ENCODE measurements at regions not wholly inside any gene's neighbourhood (a gene's known extent, or its start where the extent isn't known, plus 50 kb on each side); places are given as distances from the start of the nearest gene placed in this dataset.
"Not testable (repeated sequence)": the region's sequence is repeated elsewhere in the genome, so short reads cannot be mapped to it uniquely, and the experiment has no call there.

DNA sequence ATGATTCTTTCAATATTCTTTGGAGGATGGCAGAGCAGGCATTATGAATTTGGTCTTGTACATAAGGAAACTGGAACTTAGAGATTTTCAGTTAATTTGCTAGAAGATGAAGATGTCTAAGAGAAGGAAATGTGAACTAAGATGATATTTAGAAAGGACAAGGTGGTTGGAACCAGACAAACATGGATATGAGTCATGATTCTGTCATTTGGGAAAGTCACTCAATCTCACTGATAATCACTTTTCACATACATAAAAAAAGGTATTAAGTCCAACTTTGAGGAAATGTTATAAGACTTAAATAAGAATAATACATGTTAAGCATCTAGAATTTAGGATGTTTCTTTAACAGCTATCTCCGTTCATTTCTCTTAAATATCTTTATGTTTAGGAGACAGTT is 315.1 kb upstream of the COX7C start:
- CTCF ChIA-PET (ENCODE audit: low intra/inter-chr PET ratio); H3K27me3 ChIP-seq (ENCODE audit: control insufficient read depth in 2 of 2, insufficient read depth in 2 of 2, low read length in 2 of 2); H4K20me1 ChIP-seq (replicated peaks; ENCODE audit: control insufficient read depth, insufficient read depth, low read length); H3K27ac ChIP-seq (ENCODE audit: extremely low read depth, low read depth, low read length); H3K4me3 ChIP-seq; in situ Hi-C loops (cut with MboI); DNase-seq (ENCODE audit: extremely low read depth in 1 of 4, low spot score in 3 of 4); H3K9ac ChIP-seq (ENCODE audit: insufficient read depth in 1 of 2, low read depth in 2 of 2, low read length in 2 of 2); H3K79me2 ChIP-seq (ENCODE audit: control insufficient read depth, insufficient read depth, low read length); intact Hi-C loops (cut with micrococcal nuclease); FAIRE-seq; H3K9me3 ChIP-seq (replicated peaks; ENCODE audit: control insufficient read depth, insufficient read depth, low read depth, low read length); POLR2A ChIA-PET; H3K4me2 ChIP-seq (ENCODE audit: insufficient read depth, low read length); H3K9me1 ChIP-seq (ENCODE audit: control insufficient read depth, insufficient read depth, low read length); H3K36me3 ChIP-seq (ENCODE audit: control insufficient read depth, insufficient read depth, low read length); H3K4me1 ChIP-seq (replicated peaks in 1 of 2; ENCODE audit: control insufficient read depth in 2 of 2, insufficient read depth in 2 of 2, low read length in 2 of 2); ATAC-seq; H2AFZ ChIP-seq (ENCODE audit: low read depth, low read length); BruUV-seq (replicated peaks): not testable (repeated sequence)
- WGBS (ENCODE audit: insufficient coverage, low coverage, missing lambda C conversion rate) = 0% methylated on average over 1 of the region's 1 CpG
- TF ChIP-seq FOSL1 (tag; conservative IDR thresholded peaks at IDR 0.05) = peak; percentile 30; the same call in 1 of the 2 replicates

DNA sequence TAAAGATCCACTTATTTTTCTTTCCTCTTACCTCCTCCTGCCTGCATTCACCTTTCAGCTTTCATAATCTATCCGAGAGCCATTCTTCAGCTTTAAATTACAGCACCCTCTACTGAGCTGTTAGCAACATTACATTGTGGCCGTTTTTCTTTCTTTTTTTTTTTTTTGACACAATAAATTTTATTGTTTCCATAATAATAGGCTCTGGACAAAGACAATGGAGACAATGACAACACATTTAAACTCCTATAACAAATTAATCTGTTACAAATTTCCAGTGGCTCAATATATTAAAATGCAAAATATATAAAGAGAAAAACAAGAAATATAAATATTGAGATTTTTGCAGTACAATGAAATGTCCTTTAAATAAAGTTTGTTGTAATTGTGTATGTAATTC is 312.7 kb upstream of the COX7C start:
- H3K36me3 ChIP-seq (ENCODE audit: control insufficient read depth, insufficient read depth, low read length); H3K9me3 ChIP-seq (replicated peaks; ENCODE audit: control insufficient read depth, insufficient read depth, low read depth, low read length); in situ Hi-C loops (cut with MboI); H3K9me1 ChIP-seq (ENCODE audit: control insufficient read depth, insufficient read depth, low read length); CTCF ChIA-PET (ENCODE audit: low intra/inter-chr PET ratio); H3K9ac ChIP-seq (ENCODE audit: insufficient read depth in 1 of 2, low read depth in 2 of 2, low read length in 2 of 2); H3K4me2 ChIP-seq (ENCODE audit: insufficient read depth, low read length); BruUV-seq (replicated peaks); DNase-seq (ENCODE audit: extremely low read depth in 1 of 4, low spot score in 3 of 4); intact Hi-C loops (cut with micrococcal nuclease); H2AFZ ChIP-seq (ENCODE audit: low read depth, low read length); H3K27ac ChIP-seq (ENCODE audit: extremely low read depth, low read depth, low read length); H3K4me1 ChIP-seq (replicated peaks in 1 of 2; ENCODE audit: control insufficient read depth in 2 of 2, insufficient read depth in 2 of 2, low read length in 2 of 2); H3K27me3 ChIP-seq (ENCODE audit: control insufficient read depth in 2 of 2, insufficient read depth in 2 of 2, low read length in 2 of 2); H3K4me3 ChIP-seq; POLR2A ChIA-PET; FAIRE-seq; H3K79me2 ChIP-seq (ENCODE audit: control insufficient read depth, insufficient read depth, low read length); H4K20me1 ChIP-seq (replicated peaks; ENCODE audit: control insufficient read depth, insufficient read depth, low read length): not testable (repeated sequence)
- no CpG with 5 or more reads among the region's 2 CpGs for WGBS (ENCODE audit: insufficient coverage, low coverage, missing lambda C conversion rate)
- peak; percentile 69 for ATAC-seq
- TF ChIP-seq, protein P1, sequence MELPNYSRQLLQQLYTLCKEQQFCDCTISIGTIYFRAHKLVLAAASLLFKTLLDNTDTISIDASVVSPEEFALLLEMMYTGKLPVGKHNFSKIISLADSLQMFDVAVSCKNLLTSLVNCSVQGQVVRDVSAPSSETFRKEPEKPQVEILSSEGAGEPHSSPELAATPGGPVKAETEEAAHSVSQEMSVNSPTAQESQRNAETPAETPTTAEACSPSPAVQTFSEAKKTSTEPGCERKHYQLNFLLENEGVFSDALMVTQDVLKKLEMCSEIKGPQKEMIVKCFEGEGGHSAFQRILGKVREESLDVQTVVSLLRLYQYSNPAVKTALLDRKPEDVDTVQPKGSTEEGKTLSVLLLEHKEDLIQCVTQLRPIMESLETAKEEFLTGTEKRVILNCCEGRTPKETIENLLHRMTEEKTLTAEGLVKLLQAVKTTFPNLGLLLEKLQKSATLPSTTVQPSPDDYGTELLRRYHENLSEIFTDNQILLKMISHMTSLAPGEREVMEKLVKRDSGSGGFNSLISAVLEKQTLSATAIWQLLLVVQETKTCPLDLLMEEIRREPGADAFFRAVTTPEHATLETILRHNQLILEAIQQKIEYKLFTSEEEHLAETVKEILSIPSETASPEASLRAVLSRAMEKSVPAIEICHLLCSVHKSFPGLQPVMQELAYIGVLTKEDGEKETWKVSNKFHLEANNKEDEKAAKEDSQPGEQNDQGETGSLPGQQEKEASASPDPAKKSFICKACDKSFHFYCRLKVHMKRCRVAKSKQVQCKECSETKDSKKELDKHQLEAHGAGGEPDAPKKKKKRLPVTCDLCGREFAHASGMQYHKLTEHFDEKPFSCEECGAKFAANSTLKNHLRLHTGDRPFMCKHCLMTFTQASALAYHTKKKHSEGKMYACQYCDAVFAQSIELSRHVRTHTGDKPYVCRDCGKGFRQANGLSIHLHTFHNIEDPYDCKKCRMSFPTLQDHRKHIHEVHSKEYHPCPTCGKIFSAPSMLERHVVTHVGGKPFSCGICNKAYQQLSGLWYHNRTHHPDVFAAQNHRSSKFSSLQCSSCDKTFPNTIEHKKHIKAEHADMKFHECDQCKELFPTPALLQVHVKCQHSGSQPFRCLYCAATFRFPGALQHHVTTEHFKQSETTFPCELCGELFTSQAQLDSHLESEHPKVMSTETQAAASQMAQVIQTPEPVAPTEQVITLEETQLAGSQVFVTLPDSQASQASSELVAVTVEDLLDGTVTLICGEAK (IDR thresholded peaks at IDR 0.05) = peak; percentile 83
- TF ChIP-seq, protein P1 (CRISPR knock-in tag; IDR thresholded peaks at IDR 0.05) = peak; percentile 63; the same call in 1 of the 2 replicates
- TF ChIP-seq SMC3 (conservative IDR thresholded peaks at IDR 0.05; ENCODE audit: insufficient read depth, low read depth, low read length) (0 out of 2 replicates have a peak, but pooled peaks have one; percentile 8), ZNF384 (IDR thresholded peaks at IDR 0.05; ENCODE audit: low read depth, low read length) (peak; percentile 86), RAD21 (CRISPR knock-in tag; conservative IDR thresholded peaks at IDR 0.05 in 1 of 2, IDR thresholded peaks at IDR 0.05 in 1 of 2) (peak in 1 of 2 experiments; percentile 23; a peak in 2 of 4 replicates)
